HEK293 (cell line): ENCODE measurements at regions not wholly inside any gene's neighbourhood (a gene's known extent, or its start where the extent isn't known, plus 50 kb on each side); places are given as distances from the start of the nearest gene placed in this dataset.

Experiments
- CTCF ChIP-seq: fragments of 450-650 bp; formaldehyde crosslinking; IDR thresholded peaks from 2 replicates; pipeline ENCODE4 v1.5.1; 2016; ENCODE audit warnings: missing biosample characterization, missing genetic modification characterization
- TCF7L2 ChIP-seq: IDR thresholded peaks from 2 replicates; pipeline ENCODE4 v1.6.1; 2011; ENCODE audit warnings: low read depth, mild to moderate bottlenecking, inconsistent platforms, low read length, moderate library complexity, borderline replicate concordance
- ZBTB7A ChIP-seq: fragments of 450-650 bp; formaldehyde crosslinking; IDR thresholded peaks from 2 replicates; pipeline ENCODE4 v1.5.1; 2016; ENCODE audit warnings: low read depth, missing biosample characterization, missing genetic modification characterization
- ZBTB8A ChIP-seq: fragments of 450-650 bp; formaldehyde crosslinking; IDR thresholded peaks from 2 replicates; pipeline ENCODE4 v1.5.1; 2016; ENCODE audit warnings: missing biosample characterization, missing genetic modification characterization
- ZNF138 ChIP-seq: fragments of 450-650 bp; formaldehyde crosslinking; IDR thresholded peaks from 2 replicates; pipeline ENCODE4 v1.5.1; 2016; ENCODE audit warnings: missing biosample characterization, missing genetic modification characterization, borderline replicate concordance
- ZNF184 ChIP-seq: fragments of 450-650 bp; IDR thresholded peaks from 2 replicates; pipeline ENCODE4 v1.5.1; 2018; ENCODE audit warnings: missing biosample characterization, mild to moderate bottlenecking, missing genetic modification characterization
- ZNF23 ChIP-seq: fragments of 450-650 bp; formaldehyde crosslinking; IDR thresholded peaks from 2 replicates; pipeline ENCODE4 v1.5.1; 2016; ENCODE audit warnings: missing biosample characterization, missing genetic modification characterization, borderline replicate concordance
- ZNF24 ChIP-seq: fragments of 450-650 bp; formaldehyde crosslinking; IDR thresholded peaks from 2 replicates; pipeline ENCODE4 v1.5.1; 2016; ENCODE audit warnings: missing biosample characterization, missing genetic modification characterization
- ZNF274 ChIP-seq, 2 experiments: fragments of 200-500 bp in 1 of 2; fragments of 450-650 bp in 1 of 2; sonication (Bioruptor generic) in 1 of 2; formaldehyde crosslinking in 1 of 2; IDR thresholded peaks; 2 replicates each; pipeline versions ENCODE4 v1.5.1 to v1.6.1; 2014 to 2016; ENCODE audit warnings: borderline replicate concordance in 1 of 2, inconsistent platforms in 1 of 2, low read length in 1 of 2, missing biosample characterization in 1 of 2, missing genetic modification characterization in 1 of 2
- ZNF37A ChIP-seq: fragments of 450-650 bp; IDR thresholded peaks from 2 replicates; pipeline ENCODE4 v1.5.1; 2018; ENCODE audit warnings: missing biosample characterization, missing genetic modification characterization
- ZNF501 ChIP-seq: fragments of 450-650 bp; formaldehyde crosslinking; IDR thresholded peaks from 2 replicates; pipeline ENCODE4 v1.5.1; 2016; ENCODE audit warnings: missing biosample characterization, missing genetic modification characterization
- ZNF654 ChIP-seq: fragments of 450-650 bp; formaldehyde crosslinking; IDR thresholded peaks from 2 replicates; pipeline ENCODE4 v1.5.1; 2016; ENCODE audit warnings: low read depth, missing biosample characterization, missing genetic modification characterization
- TF ChIP-seq, protein P1 (sequence below): fragments of 450-650 bp; formaldehyde crosslinking; IDR thresholded peaks from 2 replicates; pipeline ENCODE4 v1.5.1; 2016; ENCODE audit warnings: missing biosample characterization, missing genetic modification characterization

DNA sequence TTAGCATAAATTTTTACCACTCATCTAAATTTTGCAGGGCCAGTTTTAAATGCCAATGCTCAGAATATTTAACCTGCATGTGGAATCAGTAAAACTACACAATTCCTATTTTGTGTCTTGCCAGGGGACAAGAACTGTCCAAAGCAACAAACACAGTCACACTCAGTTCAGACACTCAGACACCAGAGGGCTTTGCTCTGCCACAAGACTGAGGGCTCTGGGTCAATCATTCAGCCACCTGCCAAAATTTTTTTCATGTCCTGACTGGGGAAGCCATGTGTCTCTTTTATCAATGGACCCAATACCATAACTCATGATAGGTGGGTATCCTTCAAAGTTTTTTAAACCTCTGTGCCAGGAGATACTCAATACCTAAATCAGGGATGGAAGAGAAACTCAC, 304.0 kb upstream of the ANO3 start:
- no peak for TF ChIP-seq ZNF37A
- TF ChIP-seq ZNF184 (tag by site-specific recombination): no peak
- no peak for TF ChIP-seq ZNF23 (tag by site-specific recombination)
- no peak for TF ChIP-seq TCF7L2
- no peak for TF ChIP-seq ZBTB7A
- no peak for TF ChIP-seq CTCF
- no peak for TF ChIP-seq ZBTB8A (tag by site-specific recombination)
- no peak for TF ChIP-seq ZNF138
- no peak for TF ChIP-seq ZNF501 (tag by site-specific recombination)
- no peak for TF ChIP-seq ZNF24 (tag by site-specific recombination)
- no peak for TF ChIP-seq ZNF654 (tag by site-specific recombination)
- TF ChIP-seq ZNF274 (IDR thresholded peaks at IDR 0.05; ENCODE audit: low read length): no peak
- no peak for TF ChIP-seq ZNF274 (tag by site-specific recombination; IDR thresholded peaks at IDR 0.05; ENCODE audit: borderline replicate concordance)
- TF ChIP-seq, protein P1, sequence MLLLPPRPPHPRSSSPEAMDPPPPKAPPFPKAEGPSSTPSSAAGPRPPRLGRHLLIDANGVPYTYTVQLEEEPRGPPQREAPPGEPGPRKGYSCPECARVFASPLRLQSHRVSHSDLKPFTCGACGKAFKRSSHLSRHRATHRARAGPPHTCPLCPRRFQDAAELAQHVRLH (tag by site-specific recombination): no peak
